GM12873 (cell line): ENCODE measurements at regions not wholly inside any gene's neighbourhood (a gene's known extent, or its start where the extent isn't known, plus 50 kb on each side); places are given as distances from the start of the nearest gene placed in this dataset.

Experiments used
- TF ChIP-seq, protein P1 (sequence below): IDR thresholded peaks from 2 replicates; pipeline ENCODE4 v1.5.1; 2012; ENCODE audit warnings: low read depth, mild to moderate bottlenecking, moderate library complexity, low read length, control low read depth; ENCODE audit not compliant: insufficient read depth; ENCODE audit errors: missing control alignments

GRCh38 chr11:119903821-119904220 is 174.8 kb upstream of the NECTIN1 start:
- TF ChIP-seq, protein P1, sequence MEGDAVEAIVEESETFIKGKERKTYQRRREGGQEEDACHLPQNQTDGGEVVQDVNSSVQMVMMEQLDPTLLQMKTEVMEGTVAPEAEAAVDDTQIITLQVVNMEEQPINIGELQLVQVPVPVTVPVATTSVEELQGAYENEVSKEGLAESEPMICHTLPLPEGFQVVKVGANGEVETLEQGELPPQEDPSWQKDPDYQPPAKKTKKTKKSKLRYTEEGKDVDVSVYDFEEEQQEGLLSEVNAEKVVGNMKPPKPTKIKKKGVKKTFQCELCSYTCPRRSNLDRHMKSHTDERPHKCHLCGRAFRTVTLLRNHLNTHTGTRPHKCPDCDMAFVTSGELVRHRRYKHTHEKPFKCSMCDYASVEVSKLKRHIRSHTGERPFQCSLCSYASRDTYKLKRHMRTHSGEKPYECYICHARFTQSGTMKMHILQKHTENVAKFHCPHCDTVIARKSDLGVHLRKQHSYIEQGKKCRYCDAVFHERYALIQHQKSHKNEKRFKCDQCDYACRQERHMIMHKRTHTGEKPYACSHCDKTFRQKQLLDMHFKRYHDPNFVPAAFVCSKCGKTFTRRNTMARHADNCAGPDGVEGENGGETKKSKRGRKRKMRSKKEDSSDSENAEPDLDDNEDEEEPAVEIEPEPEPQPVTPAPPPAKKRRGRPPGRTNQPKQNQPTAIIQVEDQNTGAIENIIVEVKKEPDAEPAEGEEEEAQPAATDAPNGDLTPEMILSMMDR = no peak

GRCh38 chr11:119903389-119903788 is 174.4 kb upstream of the NECTIN1 start:
- TF ChIP-seq, protein P1 = no peak

- TF ChIP-seq, protein P1 = no peak
These were observed 173.7 kb upstream of the NECTIN1 start for GRCh38 chr11:119902656-119903231.

- TF ChIP-seq, protein P1 = no peak
These were observed 172.9 kb upstream of the NECTIN1 start for GRCh38 chr11:119901657-119902577.

- TF ChIP-seq, protein P1 = no peak
These were observed 171.0 kb upstream of the NECTIN1 start for GRCh38 chr11:119899997-119900396.

DNA sequence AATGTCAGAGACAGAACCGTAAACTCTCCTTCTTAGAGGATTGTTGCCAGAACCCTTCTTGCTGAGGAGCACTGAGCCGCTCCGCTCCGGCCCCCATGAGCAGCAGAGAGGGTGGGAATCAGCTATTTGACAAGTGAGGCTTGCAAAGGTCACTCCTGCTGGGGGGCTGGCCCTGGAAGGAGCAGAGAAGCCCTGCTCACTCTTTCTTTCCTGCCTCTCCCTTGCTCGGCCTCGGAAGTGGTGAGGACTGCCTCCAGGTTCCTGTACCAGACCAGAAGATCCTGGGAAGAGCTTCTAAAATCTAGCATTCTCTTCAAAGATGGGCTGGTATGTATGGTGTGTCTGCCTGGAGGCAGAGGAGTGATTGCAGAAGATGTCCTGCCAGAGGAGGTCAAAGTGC is 168.6 kb upstream of the NECTIN1 start:
- TF ChIP-seq, protein P1 = no peak

GRCh38 chr11:119897046-119897440 is 168.0 kb upstream of the NECTIN1 start:
- TF ChIP-seq, protein P1 = no peak
